Putamen (tissue), 1 donor: ENCODE measurements at regions not wholly inside any gene's neighbourhood (a gene's known extent, or its start where the extent isn't known, plus 50 kb on each side); places are given as distances from the start of the nearest gene placed in this dataset.

Experiments used
- DNase-seq: peaks from one replicate; pipeline ENCODE4 v3.0.0-alpha.2; 2016; ENCODE audit warnings: low spot score

DNA sequence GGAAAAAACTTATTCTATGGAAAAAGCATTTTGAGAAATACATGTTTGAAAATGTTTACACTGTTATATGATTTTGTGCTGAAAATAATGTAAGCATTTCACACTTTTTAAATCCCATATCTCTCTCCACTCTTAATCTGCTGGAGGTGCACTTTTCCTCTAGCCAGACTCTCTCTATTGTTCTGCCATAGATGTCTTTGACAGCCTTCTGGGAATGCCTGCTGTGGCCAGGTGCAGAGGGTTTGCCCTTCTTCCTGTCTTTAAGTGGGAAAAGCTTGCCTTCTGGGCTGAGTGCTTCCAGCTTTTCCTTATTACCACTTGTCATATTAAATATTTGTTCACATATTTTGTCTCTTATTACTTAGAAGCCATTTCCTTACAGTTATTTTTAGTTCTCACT lies 60.1 kb upstream of the PPM1H start:
- no peak for DNase-seq

DNA sequence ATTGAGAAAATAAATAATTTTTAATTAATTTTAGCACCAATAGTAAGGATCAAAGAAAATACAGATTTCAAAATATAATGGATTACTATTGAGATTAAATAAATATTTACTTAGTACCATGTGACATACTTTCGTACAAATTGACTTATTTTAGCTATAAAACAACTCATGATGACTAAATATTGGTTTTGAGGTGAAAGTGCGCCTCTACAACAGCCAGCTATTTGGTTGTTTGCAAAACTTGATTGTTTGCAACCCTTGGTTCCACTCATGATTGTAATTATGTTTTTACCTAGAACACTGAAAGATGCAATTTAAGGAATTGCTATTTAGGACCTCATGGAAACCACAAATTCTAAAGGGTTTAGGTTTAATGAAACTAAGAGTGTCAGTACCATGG lies 51.9 kb upstream of the PPM1H start:
- no peak for DNase-seq
